HT1080 (cell line): ENCODE measurements at regions not wholly inside any gene's neighbourhood (a gene's known extent, or its start where the extent isn't known, plus 50 kb on each side); places are given as distances from the start of the nearest gene placed in this dataset.
"Not testable (repeated sequence)": the region's sequence is repeated elsewhere in the genome, so short reads cannot be mapped to it uniquely, and the experiment has no call there.

Experiments used
- DNase-seq: peaks from one replicate; pipeline ENCODE4 v3.0.0-alpha.2; 2015; ENCODE audit warnings: low read depth

GRCh38 chr15:96657096-96657495, 326.6 kb downstream of the NR2F2 start:
- DNase-seq: no peak

GRCh38 chr15:96666979-96667378, 336.5 kb downstream of the NR2F2 start:
- not testable (repeated sequence) for DNase-seq

- peak; percentile 3 for DNase-seq
These were observed 339.9 kb downstream of the NR2F2 start for GRCh38 chr15:96670389-96670788.

GRCh38 chr15:96672629-96673028, 342.1 kb downstream of the NR2F2 start:
- DNase-seq: no peak

GRCh38 chr15:96678386-96678785, 347.9 kb downstream of the NR2F2 start:
- DNase-seq: no peak

- no peak for DNase-seq
These were observed 357.0 kb downstream of the NR2F2 start for GRCh38 chr15:96687388-96688107.

- DNase-seq: no peak
These were observed 360.2 kb downstream of the NR2F2 start for GRCh38 chr15:96690733-96691132.

- DNase-seq: no peak
These were observed 362.3 kb downstream of the NR2F2 start for GRCh38 chr15:96692826-96693225.

- no peak for DNase-seq
These were observed 363.0 kb downstream of the NR2F2 start for GRCh38 chr15:96693515-96693914.

GRCh38 chr15:96693990-96694517, 363.6 kb downstream of the NR2F2 start:
- DNase-seq: no peak

GRCh38 chr15:96695426-96695825, 364.9 kb downstream of the NR2F2 start:
- no peak for DNase-seq

- no peak for DNase-seq
These were observed 369.4 kb downstream of the NR2F2 start for GRCh38 chr15:96699871-96700401.

GRCh38 chr15:96700555-96700954, 370.1 kb downstream of the NR2F2 start:
- no peak for DNase-seq

- DNase-seq: no peak
These were observed 370.9 kb downstream of the NR2F2 start for GRCh38 chr15:96701443-96701842.

GRCh38 chr15:96701877-96702276, 371.4 kb downstream of the NR2F2 start:
- DNase-seq: no peak

- no peak for DNase-seq
These were observed 372.1 kb downstream of the NR2F2 start for GRCh38 chr15:96702589-96702988.

GRCh38 chr15:96703091-96703490, 372.6 kb downstream of the NR2F2 start:
- no peak for DNase-seq

GRCh38 chr15:96703794-96704550, 373.5 kb downstream of the NR2F2 start:
- DNase-seq: peak; percentile 21

GRCh38 chr15:96716075-96716474, 385.6 kb downstream of the NR2F2 start:
- DNase-seq: no peak

GRCh38 chr15:96716478-96716877, 386.0 kb downstream of the NR2F2 start:
- DNase-seq: no peak

GRCh38 chr15:96720251-96720650, 389.8 kb downstream of the NR2F2 start:
- no peak for DNase-seq

GRCh38 chr15:96720656-96721055, 390.2 kb downstream of the NR2F2 start:
- no peak for DNase-seq
